Kidney glomerular epithelial cell (primary cell): ENCODE measurements at regions not wholly inside any gene's neighbourhood (a gene's known extent, or its start where the extent isn't known, plus 50 kb on each side); places are given as distances from the start of the nearest gene placed in this dataset.
"Not testable (repeated sequence)": the region's sequence is repeated elsewhere in the genome, so short reads cannot be mapped to it uniquely, and the experiment has no call there.

Experiments used
- DNase-seq: peaks from one replicate; lab custom pipeline; 2025; lab: John Stamatoyannopoulos, UW

DNA sequence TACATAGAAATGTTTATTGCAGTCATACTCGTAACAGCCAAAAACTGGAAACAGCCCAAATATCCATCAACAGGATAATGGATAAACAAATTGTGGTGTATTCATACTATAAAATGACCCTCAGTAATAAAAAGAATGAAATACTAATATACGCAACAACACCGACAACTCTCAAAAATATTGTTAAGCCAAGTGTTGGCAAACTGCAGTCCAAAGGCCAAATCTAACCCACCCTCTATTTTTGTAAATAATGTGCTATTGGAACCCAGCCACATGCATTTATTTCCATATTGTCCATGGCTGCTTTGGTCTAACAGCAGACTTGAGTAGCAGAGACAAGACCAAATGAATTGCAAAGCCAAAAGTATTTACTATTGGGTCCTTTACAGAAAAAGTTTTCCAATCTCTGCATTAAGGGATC is 151.0 kb downstream of the MREG start:
- no peak for DNase-seq

DNA sequence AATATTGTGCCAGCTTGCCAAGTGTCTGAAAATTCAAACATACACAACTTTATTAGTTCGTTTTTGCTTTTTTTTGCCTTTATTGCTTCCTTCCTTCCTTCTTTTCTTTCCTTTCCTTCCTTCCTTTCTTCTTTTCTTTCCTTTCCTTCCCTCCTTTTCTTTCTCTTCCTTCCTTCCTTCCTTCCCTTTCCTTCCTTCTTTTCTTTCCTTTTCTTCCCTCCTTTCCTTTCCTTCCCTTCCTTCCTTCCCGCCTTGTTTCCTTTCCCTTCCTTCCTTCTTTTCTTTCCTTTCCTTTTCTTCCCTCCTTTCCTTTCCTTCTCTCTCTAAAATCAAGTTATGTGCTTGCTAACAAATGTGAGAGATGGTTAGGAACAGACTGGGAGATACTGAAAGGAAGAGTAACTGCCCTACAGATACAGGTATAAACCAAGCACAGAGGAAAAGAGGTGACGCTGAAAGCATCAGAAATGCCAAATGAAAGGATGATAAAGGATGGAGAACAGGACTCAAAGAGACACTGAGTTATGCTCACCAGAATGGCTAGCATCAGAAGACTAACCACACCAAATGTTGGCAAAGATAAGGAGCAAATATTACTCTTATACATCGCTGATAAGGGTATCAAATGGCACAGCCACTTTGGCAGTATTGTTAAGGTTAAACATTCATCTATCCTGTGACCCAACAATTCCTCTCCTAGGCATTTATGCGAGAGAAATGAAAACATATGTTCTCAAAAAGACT is 151.6 kb downstream of the MREG start:
- DNase-seq: no peak

DNA sequence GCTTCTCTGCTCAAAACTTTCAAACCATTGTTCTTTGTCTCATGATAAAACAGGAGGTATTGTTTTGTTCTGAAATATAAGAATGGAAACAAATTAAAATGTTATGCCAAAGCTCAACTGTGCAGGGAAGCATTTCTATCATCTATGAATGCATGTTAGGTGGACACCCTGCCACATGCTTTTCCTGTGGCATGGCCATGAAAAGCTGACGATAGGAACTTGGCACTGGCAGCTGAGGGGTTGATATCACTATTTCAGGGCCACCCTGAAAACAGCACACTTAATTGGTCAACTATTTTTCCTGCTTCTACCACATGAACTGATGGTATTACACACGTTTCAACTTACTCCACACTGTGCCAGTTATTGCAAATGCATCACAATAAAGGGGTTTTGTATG is 157.3 kb downstream of the MREG start:
- no peak for DNase-seq

DNA sequence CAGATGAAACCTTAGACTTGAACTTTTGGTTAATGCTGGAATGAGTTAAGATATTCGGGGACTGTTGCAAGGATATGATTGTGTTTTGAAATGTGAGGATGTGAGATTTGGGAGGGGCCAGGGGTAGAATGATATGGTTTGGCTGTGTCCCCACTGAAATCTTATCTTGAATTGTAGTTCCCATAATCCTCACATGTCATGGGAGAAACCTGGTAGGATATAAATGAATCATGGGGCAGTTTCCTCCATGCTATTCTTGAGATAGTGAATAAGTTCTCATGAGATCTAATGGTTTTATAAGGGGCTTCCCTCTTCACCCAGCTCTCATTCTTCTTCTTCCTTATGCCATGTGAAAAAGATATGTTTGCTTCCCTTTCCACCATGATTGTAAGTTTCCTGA is 158.0 kb downstream of the MREG start:
- DNase-seq: not testable (repeated sequence)

DNA sequence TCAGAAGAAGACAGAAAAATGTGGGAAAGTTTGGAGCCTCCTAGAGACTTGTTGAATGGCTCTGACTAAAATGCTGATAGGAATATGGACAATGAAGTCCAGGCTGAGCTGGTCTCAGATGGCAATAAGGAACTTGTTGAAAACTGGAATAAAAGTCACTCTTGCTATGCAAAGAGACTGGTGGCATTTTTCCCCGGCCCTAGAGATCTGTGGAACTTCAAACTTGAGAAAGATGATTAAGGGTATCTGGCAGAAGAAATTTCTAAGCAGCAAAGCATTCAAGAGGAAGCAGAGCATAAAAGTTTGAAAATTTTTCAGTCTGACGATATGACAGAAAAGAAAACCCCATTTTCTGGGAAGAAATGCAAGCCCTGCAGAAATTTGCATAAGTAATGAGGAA is 159.3 kb downstream of the MREG start:
- DNase-seq: no peak

DNA sequence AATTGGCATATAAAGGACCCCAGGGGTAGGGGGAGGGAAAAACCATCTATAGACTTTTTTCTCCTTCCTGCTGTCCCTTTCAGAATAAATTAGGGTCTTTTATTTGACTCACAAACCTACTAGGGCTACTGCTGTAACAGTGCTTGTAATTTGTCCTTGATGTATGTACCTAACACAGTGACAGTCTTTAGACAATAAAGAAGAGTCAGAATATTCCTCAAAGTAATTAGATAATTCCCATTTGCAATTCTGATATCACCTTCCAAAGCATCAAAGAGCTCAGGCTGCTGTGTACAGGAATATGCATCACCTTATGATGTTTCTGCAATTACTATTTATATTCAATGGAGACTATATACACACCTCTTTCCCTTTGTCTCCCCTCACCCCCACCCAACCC is 161.7 kb downstream of the MREG start:
- no peak for DNase-seq

DNA sequence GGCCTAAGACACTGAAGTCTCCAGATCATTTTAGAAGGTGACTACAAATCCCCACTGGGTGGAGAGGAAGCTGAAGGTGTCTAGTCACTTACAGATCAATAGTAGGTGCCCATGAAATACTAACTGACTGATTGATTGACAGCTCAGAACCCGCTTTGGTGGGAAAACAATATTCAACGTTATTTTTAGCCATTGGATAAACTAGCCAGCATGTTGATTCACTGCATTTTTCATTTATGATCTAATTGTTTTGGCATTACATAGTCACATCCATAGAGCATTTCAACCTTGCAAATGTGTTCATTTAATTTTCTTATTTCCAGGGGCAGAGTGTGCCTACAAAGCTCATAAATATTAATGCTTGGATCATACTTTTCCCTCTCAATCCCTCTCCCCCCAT is 162.3 kb downstream of the MREG start:
- peak; percentile 43 for DNase-seq

DNA sequence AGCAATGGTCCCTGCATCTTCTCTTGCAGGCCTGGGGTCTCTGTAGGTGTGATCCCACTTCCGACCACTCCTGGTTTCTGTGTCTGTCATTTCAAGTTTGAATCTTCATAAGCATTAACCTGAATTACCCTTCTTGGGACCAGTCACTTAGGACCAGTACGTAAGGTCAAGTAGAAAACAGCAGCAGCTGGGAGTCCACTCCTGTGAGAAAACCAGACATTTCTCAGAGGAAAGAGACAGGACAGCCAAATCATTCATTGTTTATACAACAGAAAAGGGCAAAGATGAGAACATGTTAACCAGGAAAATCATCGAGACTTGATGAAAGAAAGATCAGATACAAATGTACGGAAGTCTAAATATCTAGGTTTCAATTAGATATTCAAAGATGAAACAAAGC is 163.0 kb downstream of the MREG start:
- DNase-seq: no peak

DNA sequence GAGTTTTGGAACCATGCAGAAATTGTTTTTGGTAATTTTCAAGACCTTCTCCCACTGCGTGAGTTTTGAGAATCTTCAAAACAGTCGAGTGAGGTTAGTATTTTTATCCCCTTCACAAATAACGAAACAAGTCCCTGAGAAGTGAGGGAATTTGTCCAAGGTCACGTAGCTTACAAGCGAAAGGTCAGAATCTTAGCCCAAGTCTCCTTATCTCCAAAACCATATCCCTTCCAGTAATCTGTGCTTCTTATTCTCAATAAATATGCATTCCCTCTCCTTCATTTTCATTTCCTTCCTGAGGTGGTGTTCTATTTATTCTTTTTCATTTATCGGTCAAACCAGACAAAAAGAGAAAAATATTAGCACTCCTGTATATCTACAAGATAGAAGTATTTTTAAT is 163.6 kb downstream of the MREG start:
- no peak for DNase-seq

DNA sequence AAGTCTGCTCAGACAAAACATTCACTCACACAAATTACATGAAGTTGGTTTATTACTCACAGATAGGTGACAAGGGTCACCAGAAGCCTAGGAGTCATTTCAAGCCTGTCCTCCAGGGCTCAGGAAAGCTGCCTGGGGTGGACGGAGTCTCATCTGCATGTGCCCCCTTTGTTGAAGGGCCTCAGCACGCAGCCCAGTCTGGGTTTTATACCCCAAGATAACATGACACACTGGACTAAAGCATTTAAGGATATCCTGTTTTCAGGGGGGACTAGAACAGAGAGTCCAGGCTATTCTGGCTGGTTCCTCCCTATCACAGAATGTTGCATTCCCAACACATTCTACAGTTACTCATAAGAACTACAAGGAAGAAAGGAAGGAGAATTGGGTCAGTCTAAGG is 164.7 kb downstream of the MREG start:
- no peak for DNase-seq

DNA sequence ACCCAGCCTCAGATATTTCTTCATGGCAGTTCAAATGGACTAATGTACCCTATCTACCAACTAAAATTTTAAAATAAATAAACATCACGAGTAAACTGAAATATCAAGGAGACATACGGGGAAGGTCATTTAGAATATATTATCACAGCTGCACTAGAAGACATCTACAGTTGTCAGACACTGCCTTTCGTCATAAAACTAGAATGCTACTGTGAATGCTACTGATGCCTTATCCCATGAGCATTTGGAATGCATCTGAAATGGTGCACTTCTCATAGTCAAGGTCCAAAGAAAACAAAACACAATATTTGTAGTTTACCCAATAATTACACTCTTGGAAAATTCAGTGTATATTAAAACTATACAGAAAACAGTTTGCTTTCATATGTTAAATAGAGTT is 165.2 kb downstream of the MREG start:
- DNase-seq: no peak

DNA sequence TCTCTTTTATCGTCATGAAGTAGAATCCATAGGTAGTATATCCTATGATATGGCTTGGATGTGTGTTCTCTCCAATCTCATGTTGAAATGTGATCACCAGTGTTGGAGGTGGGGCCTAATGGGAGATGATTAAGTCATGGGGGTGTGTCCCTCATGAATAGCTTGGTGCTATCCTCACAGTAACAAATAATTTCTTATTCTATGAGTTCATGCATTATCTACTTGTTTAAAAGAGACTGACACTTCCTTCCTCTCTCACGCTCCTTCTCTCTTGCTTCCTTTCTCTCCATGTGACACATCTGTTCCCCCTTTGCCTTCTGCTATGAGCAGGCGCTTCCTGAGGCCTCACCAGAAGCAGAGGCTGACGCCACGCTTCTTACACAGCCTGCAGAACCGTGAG is 165.6 kb downstream of the MREG start:
- no peak for DNase-seq

DNA sequence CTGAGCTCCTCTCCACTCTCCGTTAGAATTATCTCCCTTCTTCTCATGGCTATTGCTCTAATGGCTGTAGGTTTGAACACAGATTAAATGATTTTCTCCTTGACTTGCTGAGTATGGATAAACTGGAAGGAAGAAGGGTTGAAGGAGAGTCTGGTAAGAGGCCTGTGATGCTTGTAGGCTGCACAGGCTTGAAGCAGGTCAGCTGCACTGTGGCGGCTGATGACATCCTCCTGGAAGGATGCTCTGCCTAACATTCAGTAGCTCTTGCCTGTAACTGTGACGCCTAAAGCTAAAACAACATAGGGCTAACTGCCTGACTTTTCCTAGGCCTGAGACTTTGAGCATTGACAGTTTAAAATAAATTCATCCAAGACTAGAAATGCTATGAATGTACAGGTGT is 166.3 kb downstream of the MREG start:
- no peak for DNase-seq

DNA sequence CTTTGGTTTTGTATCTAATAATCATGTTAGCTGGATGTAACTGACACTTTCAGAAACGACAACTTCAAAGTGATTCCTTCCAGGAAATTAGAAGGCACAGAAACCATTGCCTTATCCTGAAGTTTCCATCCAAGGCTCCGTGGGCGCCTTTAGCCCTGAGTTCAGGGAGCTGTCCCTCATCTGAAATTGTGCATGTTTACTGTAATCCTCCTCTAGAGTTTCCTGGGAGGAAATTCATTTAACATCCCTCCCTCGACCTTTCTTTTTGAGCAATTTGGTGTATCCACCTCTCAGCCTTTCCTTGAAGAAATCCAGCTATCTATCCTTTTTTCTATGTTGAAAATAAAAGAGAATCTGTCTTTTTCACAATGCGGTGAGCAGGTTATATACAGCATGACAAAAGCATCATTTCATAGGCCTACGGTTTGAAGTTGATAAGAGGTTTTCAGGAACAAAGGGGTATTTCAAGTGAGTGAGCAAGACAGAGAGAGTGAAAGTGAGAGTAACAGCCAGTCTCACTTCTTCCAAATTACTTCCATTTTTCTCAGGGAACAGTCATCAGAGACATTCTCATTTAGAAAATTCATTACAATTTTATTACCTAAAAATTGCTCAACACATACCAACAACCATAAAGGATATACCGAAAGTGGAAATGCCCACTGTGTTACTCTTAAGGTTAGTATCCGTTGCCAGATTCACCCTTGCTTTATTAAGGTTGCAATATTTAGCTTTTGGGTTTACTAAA is 167.3 kb downstream of the MREG start:
- DNase-seq: no peak

DNA sequence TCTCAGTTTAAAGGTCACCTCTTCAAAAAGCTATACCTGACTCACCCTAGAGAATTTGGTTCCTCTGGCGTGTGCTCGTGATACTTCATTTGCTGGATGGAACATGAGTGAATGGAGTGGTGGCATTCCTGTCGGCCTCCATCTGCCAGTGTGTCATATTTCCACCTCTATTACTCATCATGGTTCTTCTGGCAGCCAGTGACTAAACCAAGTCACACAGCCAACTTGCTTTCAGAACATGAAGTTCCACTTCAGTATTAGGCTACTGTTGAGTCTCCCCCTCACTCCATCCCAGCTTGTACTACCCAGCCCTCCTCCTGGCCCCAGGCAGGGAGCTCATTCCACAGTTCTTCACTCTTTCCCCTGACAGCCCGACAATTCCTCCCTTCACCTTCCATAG is 169.8 kb downstream of the MREG start:
- peak; percentile 78 for DNase-seq

DNA sequence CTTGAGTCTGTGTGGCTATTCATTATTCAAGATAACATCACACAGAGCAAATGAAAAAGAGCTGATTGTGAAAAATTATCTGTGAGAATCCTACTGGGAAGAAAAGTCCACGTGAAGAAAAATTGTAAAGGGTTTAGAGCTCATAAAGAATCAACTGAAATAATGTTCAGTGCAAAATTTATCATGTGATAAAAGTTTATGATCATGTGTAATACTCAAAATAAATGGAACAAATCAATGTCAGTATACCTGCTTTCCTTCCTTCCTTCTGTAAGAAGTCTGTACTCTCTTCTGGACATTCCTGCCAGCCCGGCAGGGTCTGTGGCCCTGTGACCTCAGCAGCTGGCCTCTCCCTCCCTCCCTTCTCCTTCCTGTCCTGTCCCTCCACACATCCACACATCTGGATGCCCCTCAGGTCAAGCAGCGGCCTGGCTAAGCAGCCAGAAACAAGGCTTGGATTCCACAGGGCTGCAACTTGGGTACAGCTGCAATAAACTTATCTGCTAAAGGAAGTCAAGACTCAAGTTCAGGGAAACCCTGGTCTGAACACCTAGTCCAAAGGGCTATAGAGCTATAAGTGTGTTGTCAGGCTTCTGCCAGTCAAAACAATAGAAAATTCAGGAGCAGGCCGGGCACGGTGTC is 172.1 kb downstream of the MREG start:
- DNase-seq: no peak

DNA sequence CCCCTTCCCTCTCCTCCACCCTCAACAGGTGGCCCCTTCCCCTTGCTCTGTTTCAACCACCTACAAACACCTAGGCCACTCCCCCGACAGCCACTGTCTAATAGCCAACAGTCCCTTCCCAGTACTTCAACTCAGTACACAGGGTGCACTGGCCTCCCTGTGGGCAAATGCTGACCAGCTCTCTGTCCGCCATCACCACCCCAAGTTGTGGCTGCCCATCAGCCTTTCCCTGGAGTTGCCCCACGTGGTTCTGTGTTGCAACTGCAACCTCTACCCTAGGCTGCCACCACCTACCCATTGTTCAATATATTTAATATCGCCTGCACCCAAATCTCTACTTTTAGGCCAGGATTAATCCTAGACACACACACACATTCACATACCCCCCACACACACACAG is 173.5 kb downstream of the MREG start:
- no peak for DNase-seq

DNA sequence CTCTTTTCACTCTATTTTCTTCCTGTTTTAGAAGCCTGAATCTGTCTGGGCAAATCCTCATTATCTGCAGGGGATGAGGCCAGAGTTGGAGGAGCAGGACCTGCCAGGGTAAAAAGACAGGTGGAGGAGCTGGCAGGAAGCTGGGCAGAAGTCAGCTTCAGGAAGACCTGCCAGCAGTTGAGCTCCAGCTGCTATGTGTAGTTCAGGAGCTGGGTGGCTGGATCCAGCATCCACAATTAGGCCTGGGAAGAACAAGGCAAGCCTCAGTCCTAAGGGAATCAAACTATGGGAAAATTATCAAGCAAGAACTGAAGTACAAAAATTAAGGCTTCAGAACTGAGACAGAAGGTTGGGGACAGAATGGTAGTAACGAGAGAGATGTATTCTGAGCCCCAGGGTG is 174.0 kb downstream of the MREG start:
- DNase-seq: no peak

DNA sequence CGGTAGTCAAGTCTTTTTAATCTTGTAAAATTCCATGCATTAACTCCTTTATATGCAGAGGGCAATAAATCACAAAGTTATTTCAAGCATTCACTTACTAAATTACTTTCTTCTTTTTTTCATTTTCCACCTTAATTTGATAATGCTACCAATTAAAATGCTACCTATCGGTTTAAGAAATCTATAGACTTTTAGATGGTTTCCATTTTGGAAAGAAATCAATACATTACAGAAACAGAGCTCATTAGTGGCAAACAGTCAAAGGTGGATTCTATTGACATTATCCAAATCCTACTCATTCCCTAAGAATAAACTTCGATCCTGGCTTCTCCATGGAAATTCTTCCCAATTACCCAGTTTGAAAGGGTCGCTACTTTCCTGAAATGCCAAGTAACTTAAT is 176.5 kb downstream of the MREG start:
- no peak for DNase-seq

DNA sequence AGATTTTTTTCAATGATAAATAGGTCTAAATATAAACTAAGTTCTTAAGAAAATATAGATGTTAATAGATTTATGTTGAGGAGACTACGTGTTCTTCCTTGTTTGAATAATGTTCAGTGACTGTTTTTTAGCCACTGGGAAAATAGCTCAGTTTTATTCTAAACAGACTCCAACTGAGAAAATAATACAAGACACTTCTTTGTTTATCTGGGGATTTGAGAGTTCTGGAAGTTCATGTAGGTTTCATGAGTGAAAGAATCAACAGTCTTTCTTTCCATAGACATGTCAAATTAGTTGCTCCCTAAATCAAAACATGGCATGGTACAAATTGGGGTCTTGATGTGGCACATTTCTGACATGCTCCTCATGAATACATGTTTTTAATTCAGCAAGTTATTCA is 177.7 kb downstream of the MREG start:
- DNase-seq: no peak

DNA sequence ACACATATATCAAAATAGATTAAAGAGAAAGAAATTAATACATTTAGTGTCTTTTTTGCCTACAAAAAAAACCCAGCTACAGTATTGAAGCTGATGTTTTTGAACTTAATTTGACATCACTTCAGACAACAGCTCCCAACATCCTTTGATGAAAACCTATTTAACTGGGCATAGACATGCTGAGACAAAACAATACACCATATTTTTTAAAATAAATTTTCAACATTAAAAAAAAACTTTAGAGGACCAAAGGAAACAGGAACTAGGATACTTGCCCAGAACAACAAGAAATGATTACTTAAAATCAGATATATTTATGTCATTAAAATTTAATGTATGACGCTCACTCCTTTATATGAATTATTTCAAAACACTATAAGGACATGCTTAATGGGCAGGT is 178.1 kb downstream of the MREG start:
- no peak for DNase-seq

DNA sequence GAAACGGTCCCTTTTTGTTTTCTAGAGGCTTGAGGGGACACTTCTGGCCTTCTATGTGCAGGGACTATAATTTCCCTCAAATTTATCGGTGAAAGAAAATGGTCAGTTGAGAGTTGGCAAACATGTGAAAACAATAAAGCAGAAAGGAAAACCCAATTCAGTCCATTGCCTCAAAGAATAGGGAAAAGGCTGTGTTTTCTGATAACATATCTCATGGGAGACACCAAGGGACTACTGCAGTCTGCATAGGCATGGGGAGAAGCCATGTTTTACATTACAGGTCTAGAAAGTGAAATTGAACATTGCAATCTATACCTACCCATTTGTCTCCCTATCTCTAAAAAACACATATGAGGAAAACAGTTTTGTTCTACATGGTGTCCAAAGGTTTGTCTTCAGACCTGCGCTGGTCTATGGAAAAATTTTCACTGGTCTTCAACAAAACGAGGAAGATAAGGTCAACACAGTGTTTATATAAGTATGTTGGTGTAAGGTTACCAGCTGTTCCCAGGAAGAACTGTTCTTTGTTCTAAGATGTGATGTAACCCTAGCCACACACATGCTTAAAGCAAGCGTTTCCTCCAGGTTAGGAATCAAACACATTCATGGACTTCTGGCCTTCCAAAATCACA is 179.7 kb downstream of the MREG start:
- DNase-seq: no peak

DNA sequence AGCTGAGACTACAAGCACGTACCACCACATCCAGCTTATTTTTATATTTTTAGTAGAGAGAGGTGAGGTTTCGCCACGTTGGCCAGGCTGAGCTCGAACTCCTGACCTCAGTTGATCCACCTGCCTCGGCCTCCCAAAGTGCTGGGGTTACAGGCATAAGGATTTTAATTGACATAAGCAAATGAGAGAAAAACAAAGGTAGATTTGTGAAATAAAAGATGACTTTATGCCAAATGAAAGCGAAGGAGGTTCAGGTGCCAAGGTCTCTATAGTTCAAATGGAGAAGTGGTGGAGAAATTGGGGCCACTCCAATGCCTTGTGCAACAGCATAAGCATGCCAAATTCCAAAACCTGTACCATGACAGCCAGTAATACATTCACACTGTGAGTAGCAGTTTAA is 180.6 kb downstream of the MREG start:
- no peak for DNase-seq
